SKM-1 (cell line): ENCODE measurements at regions not wholly inside any gene's neighbourhood (a gene's known extent, or its start where the extent isn't known, plus 50 kb on each side); places are given as distances from the start of the nearest gene placed in this dataset.
"Not testable (repeated sequence)": the region's sequence is repeated elsewhere in the genome, so short reads cannot be mapped to it uniquely, and the experiment has no call there.

Source experiments
- DNase-seq: peaks from one replicate; lab custom pipeline; 2025; ENCODE audit not compliant: unreplicated experiment; lab: John Stamatoyannopoulos, UW

DNA sequence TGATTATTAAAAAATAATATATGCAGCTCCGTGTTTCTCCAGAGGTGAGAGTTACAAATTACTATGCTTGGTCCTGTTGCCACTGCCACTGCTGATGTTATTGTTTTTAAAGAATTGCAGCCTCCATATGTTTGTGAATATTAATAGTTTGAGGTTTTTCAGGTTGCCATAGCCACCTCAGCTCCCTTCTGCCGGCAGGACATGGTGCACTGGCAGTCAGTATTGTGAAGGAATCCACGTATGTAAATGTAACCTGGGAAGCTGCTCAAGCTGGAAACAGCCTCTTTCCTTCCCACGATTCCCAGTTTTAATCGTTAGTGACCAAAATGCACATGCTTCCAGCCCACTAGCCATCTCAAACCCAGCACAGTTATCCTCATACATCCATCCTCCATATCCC is 184.4 kb upstream of the CCNG1 start:
- DNase-seq: no peak

DNA sequence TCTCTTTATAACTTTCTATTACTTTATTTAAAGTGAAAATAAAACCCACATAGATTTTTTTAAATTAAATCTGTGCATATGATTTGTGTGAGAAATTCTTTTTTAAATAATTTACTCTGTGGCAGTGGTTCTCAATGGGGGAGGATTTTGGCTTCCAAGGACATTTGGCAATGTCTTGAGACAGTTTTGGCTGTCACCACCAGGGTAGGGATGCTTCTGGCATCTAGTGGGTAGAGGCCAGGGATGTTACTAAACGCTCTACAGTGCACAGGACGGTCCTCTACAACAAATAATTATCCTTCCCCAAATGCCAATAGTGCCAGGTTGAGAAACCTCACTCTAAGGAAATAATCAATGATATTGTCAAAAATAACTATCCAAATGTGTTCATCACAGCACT is 177.9 kb upstream of the CCNG1 start:
- DNase-seq: no peak

- no peak for DNase-seq
These were observed 176.9 kb upstream of the CCNG1 start for GRCh38 chr5:163260471-163260870.

DNA sequence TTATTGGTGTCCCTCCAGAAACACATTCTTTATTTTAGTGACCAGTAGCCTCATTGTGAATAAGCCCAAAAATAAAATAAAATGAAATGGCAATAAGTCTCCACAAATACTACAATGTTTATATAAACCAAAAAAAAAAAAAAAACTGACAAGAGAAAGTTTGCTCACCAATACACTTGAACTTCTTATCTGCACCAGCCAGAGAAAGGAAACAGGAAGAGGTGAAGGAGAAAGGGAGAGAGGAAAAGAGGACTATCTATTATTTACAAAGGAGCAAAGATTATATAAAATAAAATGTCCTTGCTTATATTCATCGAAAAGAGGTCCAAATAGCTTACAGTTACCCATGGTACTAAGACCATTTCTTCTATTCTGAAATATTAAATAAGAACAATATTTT is 176.4 kb upstream of the CCNG1 start:
- DNase-seq: no peak

DNA sequence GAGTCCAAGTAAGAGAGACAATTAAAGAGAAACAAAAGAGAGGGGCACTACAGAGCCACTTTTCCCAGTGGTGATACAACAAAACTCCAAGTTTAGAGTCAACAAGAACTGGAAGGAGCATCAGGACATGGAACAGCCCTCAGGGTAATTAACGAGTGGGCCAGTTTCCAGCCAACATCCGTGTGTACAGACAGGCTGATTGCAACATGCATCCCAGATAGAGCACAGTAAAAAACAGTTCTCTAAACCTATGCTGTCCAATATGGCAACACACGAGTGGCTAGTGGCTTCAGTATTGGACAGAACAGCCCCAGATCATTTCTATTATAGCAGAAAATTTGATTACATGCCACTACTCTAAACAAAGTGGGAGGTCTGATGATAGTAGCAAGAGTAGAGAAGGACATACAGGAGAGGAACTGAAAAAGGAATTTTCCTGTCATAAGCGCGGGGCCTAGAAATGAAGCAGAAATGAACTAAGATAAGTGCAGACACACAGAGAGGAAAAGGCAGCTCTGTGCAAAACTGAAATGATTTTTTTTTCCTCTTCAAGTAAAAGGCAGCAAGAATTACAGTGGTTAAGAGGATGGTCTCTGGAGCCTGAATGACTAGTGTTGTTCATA is 175.6 kb upstream of the CCNG1 start:
- DNase-seq: no peak

DNA sequence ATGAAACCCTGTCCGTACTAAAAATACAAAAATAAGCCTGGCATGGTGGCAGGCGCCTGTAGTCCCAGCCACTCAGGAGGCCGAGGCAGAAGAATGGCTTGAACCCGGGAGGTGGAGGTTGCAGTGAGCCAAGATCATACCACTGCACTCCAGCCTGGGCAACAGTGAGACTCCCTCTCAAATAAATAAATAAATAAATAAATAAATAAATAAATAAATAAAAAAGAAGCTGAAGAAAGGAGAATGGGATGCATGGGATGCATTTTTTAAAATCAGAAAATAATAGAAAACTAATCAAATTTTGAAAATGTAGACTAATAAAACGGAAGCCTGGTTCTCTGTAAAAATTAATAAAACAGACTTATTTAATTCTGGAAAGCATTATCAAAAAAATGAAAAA is 171.1 kb upstream of the CCNG1 start:
- not testable (repeated sequence) for DNase-seq

DNA sequence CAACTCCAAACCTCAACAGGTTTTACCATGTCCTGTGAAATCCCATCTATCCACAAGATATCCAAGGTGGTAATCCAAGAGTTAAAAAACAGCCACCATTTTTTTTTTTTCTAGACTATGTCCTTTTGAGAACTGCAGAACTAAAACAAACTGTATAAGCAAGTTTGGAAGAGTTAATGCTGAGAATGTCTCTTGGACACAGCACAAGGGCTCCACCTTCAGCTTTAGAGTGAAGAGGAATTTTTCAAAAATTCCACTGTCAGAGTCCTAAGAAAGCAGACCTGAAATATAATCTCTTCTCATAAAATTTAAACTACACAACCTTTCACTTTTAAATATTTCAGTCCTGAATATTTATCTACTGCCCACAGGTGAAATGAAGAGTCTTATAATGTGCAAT is 167.8 kb upstream of the CCNG1 start:
- no peak for DNase-seq

DNA sequence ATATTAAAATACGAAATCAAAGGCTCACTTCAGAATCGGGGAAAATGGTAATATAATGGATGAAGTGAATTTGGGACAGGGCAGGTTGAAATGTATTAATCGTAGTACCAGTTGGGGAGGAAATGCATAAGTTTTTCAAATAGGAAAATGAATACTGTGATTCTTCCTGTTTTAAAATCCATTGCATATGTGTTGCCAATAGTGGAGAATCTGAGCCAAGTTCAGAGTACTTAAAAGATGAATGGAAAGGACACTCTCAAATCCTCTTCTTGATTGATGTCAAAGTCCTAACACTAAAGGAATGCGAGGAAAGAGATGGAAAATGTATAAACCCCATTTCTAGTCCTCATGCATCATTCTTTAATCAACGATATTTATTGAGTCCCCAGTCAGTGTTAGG is 160.9 kb upstream of the CCNG1 start:
- DNase-seq: no peak

GRCh38 chr5:163280897-163281296 is 156.5 kb upstream of the CCNG1 start:
- DNase-seq: not testable (repeated sequence)

- no peak for DNase-seq
These were observed 155.9 kb upstream of the CCNG1 start for GRCh38 chr5:163281512-163281911.

- DNase-seq: no peak
These were observed 143.6 kb upstream of the CCNG1 start for GRCh38 chr5:163293836-163294235.

DNA sequence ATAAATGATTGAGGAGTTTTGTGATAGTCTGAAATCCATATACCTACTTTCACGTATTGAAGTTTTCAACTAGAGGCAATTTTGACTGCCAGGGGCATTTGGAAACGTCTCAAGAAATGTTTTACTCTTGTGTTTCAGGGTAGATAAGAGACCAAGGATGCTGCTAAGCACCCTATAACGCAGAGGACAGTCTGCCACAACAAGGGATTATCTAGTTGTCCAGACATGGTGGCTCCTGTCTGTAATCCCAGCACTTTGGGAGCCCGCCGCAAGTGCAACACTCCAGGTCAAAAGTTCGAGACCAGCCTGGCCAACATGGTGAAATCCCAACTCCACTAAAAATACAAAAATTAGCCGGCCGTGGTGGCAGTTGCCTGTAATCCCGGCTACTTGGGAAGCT is 133.7 kb upstream of the CCNG1 start:
- DNase-seq: no peak

DNA sequence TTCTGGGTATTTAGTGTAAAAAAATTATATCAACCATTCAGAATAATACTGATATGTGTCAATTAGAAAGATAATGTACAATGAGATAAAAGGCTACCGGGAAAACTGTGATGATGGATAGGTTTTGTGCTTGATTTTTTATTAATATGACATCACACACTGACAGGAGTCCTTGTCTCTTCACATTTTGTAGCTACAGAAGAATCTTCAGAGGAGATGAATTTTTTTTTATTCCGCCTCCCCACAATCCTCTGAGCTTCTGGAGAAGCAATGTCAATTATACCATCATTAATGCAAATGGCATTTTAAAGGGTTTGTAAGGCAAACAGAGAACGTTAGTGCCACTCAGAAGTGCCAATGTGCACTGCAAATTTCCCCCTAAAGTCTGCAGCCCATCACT is 131.7 kb upstream of the CCNG1 start:
- DNase-seq: no peak

GRCh38 chr5:163306421-163306820 is 131.0 kb upstream of the CCNG1 start:
- peak; percentile 56 for DNase-seq

DNA sequence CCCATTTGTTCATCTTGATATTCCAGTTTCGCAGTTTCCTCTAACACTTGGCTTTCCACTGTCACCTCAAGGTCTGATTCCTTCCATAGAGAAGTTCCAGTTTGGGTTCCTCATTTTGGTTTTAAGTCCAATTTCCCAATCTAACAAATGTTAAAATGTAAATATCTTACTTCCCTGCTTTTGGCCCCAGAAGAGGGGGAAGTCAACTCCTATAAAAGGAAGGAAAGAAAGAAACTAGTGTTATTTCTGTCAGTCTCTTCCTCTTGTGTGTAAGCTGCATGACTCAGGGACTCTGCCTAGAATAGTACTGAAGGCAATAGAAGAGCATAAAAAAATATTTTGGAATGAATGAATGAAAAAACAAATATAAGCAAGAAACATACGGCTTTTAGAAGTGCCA is 127.5 kb upstream of the CCNG1 start:
- peak; percentile 86 for DNase-seq

- DNase-seq: no peak
These were observed 126.4 kb upstream of the CCNG1 start for GRCh38 chr5:163310997-163311396.

DNA sequence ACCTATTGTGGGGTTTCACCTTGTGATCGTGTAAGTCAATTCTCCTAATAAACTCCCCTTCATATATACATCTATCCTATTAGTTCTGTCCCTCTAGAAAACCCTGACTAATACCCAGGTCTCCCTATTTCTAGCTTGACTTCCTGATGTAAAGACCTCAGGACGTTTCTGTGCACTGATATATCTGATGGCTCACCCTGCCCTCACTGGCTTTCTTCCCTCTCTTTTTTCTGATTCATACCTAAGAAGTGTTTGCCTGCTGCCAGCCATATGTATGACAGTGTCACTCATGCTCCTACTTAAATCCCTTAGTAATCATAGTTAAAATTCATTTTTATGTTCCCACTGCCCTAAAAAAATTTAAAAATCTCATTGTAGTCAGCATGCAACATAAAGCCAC is 124.8 kb upstream of the CCNG1 start:
- DNase-seq: no peak

DNA sequence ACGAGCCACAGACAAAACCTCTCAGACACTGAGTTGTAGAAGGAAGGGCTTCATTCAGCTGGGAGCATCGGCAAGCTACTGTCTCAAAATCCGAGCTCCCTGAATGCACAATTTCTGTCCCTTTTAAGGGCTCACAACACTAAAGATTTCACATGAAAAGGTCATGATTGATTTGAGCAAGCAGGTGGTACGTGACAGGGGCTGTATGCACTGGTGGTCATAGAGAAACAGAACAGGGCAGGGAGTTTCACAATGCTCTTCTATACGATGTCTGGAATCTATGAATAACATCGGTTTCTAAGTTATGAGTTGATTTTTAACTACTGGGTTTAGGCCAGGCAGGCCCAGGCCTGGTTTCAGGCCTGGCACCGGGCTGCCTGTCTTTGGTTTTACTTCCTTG is 124.3 kb upstream of the CCNG1 start:
- DNase-seq: not testable (repeated sequence)

DNA sequence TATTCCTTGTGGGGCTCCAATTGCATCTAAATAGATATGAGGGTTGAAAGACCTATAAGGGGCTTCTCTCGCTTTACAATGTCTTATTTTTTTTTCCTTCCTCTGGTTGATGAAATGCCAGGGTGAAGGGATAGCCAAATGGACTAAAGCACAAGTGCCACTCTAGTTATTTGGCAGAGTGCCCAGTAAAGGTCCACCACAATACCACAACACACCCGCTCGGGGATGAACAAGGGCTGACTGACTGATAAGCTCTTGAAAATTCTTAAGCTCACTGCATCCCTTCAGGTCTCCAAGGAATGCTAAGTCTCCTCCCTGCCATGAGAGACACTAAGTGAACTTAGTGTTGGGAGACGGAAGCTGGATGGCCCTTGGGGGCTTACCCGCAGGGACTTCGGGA is 121.0 kb upstream of the CCNG1 start:
- DNase-seq: not testable (repeated sequence)

GRCh38 chr5:163318707-163319106 is 118.7 kb upstream of the CCNG1 start:
- no peak for DNase-seq

- no peak for DNase-seq
These were observed 115.9 kb upstream of the CCNG1 start for GRCh38 chr5:163321511-163321910.

GRCh38 chr5:163330723-163331668 is 106.4 kb upstream of the CCNG1 start:
- DNase-seq: peak; percentile 55
